ENCODE measurements at regions not wholly inside any gene's neighbourhood (a gene's known extent, or its start where the extent isn't known, plus 50 kb on each side); places are given as distances from the start of the nearest gene placed in this dataset.

GRCh38 chr3:64927689-64928088 is 239.9 kb upstream of the ADAMTS9 start:
- TF ChIP-seq, protein P1, sequence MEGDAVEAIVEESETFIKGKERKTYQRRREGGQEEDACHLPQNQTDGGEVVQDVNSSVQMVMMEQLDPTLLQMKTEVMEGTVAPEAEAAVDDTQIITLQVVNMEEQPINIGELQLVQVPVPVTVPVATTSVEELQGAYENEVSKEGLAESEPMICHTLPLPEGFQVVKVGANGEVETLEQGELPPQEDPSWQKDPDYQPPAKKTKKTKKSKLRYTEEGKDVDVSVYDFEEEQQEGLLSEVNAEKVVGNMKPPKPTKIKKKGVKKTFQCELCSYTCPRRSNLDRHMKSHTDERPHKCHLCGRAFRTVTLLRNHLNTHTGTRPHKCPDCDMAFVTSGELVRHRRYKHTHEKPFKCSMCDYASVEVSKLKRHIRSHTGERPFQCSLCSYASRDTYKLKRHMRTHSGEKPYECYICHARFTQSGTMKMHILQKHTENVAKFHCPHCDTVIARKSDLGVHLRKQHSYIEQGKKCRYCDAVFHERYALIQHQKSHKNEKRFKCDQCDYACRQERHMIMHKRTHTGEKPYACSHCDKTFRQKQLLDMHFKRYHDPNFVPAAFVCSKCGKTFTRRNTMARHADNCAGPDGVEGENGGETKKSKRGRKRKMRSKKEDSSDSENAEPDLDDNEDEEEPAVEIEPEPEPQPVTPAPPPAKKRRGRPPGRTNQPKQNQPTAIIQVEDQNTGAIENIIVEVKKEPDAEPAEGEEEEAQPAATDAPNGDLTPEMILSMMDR (conservative IDR thresholded peaks at IDR 0.05; ENCODE audit: low read depth, low read length) = no peak
- no peak for DNase-seq (ENCODE audit: low read depth)
- no peak overlapping the region for H3K4me3 ChIP-seq (ENCODE audit: low read depth, low read length)

DNA sequence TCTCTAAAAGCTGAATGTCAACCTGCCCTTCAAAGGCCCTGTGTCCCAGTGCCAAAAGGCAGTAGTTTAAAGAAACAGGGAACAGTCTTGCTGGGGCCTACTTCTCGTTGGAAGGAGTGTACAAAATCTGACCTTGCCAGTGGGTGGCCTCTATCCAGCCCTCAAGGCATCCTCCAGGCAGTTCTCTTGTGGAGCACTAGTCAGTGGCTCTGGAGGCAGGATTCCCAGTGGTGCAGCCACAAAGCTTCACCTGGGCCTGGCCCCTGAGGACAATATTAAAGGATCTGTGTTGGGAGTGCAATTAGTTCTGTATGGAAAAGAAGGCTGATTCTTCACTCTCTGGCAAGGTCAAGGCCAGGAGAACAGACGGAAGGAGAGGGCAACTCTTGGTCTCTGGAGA is 237.8 kb upstream of the ADAMTS9 start:
- DNase-seq (ENCODE audit: low read depth) = no peak
- no peak overlapping the region for H3K4me3 ChIP-seq (ENCODE audit: low read depth, low read length)
- TF ChIP-seq, protein P1 (conservative IDR thresholded peaks at IDR 0.05; ENCODE audit: low read depth, low read length) = no peak

DNA sequence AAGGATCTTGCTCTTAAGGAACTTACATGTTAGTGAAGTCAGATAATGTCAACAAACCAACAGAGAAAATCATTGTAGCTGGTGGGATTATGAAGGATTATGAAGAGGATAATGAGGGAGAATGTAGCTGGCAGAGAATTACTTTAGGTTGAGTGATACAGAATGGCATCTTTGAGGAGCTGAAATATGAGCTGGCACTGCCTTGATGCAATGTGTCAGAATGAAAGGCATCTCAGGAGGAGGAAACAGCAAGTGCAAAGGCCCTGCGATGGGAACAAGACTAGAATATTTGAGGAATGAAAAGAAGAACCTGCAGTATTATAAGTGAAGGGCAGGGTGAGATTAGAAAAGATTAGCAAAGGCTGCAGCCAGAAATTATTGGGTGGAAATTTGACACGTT is 237.2 kb upstream of the ADAMTS9 start:
- no peak overlapping the region for H3K4me3 ChIP-seq (ENCODE audit: low read depth, low read length)
- no peak for DNase-seq (ENCODE audit: low read depth)
- TF ChIP-seq, protein P1 (conservative IDR thresholded peaks at IDR 0.05; ENCODE audit: low read depth, low read length) = no peak

- TF ChIP-seq, protein P1 (conservative IDR thresholded peaks at IDR 0.05; ENCODE audit: low read depth, low read length) = no peak
- DNase-seq (ENCODE audit: low read depth) = no peak
- H3K4me3 ChIP-seq (ENCODE audit: low read depth, low read length) = no peak overlapping the region
Observed at GRCh38 chr3:64922213-64922612, 234.4 kb upstream of the ADAMTS9 start.

- DNase-seq (ENCODE audit: low read depth) = no peak
- TF ChIP-seq, protein P1 (conservative IDR thresholded peaks at IDR 0.05; ENCODE audit: low read depth, low read length) = no peak
- H3K4me3 ChIP-seq (ENCODE audit: low read depth, low read length) = no peak overlapping the region
Observed at GRCh38 chr3:64921281-64922065, 233.7 kb upstream of the ADAMTS9 start.

DNA sequence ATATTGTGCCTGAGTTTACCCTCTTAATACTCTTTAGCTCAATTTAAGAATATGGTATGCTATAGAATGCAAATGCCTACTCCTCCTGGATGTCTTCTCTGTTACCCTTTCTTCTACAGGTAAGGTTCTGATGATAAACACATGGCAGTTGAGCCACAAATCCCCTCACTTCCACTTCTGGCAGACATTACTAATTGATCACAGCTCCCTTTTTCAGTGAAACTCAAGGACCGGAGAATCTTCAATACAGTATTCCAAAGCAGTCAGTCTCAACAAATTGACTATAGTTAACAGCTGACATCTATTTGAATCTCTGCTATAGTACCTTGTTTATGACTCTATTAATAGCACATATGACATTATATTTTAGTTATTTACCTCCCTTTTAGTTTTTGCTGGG is 232.1 kb upstream of the ADAMTS9 start:
- no peak for DNase-seq (ENCODE audit: low read depth)
- no peak overlapping the region for H3K4me3 ChIP-seq (ENCODE audit: low read depth, low read length)
- TF ChIP-seq, protein P1 (conservative IDR thresholded peaks at IDR 0.05; ENCODE audit: low read depth, low read length) = no peak

GRCh38 chr3:64918989-64919388 is 231.2 kb upstream of the ADAMTS9 start:
- TF ChIP-seq, protein P1 (conservative IDR thresholded peaks at IDR 0.05; ENCODE audit: low read depth, low read length) = no peak
- DNase-seq (ENCODE audit: low read depth) = no peak
- no peak overlapping the region for H3K4me3 ChIP-seq (ENCODE audit: low read depth, low read length)
